B cell (primary cell): ENCODE measurements at regions not wholly inside any gene's neighbourhood (a gene's known extent, or its start where the extent isn't known, plus 50 kb on each side); places are given as distances from the start of the nearest gene placed in this dataset.

Experiments
- ATAC-seq: fragments of 200-7000 bp; cut with Tn5 transposase; one replicate; pipeline ENCODE4 v1.10.0; 2021; ENCODE audit warnings: low read depth, mild to moderate bottlenecking, moderate number of reproducible peaks, moderate library complexity
- CTCF ChIA-PET: fragments of 350-600 bp; sonication (Branson Sonifier 250); formaldehyde crosslinking; loops from one replicate; lab custom pipeline; 2021; ENCODE audit warnings: antibody characterized with exemption, inconsistent platforms; lab: Charles Lee
- POLR2A ChIA-PET: fragments of 350-600 bp; sonication (Branson Sonifier 250); formaldehyde crosslinking; loops from one replicate; lab custom pipeline; 2021; ENCODE audit warnings: antibody characterized with exemption; lab: Charles Lee
- DNase-seq: peaks from one replicate; pipeline ENCODE4 v3.0.0; 2013
- H2AFZ ChIP-seq: 2 replicates; pipeline ENCODE4 v1.6.1; 2012; ENCODE audit warnings: mild to moderate bottlenecking, low read depth, low read length; ENCODE audit not compliant: insufficient read depth, poor library complexity, severe bottlenecking
- H3K27ac ChIP-seq, 2 donors: 1 replicate in 1 of 2; 2 replicates in 1 of 2; pipeline ENCODE4 v1.5.1; 2012 to 2013; ENCODE audit warnings: low read length in 2 of 2, mild to moderate bottlenecking in 2 of 2, moderate library complexity in 1 of 2
- H3K27me3 ChIP-seq, 4 experiments: fragments of 200-600 bp in 1 of 4; sonication (generic) in 1 of 4; replicated peaks in 1 of 4; 1 replicate in 2 of 4; 2 replicates in 2 of 4; pipeline versions ENCODE4 v1.6.1 to v1.7.0; 2013 to 2016; ENCODE audit warnings: low read length in 3 of 4, mild to moderate bottlenecking in 2 of 4, mixed read lengths in 1 of 4, moderate library complexity in 1 of 4; ENCODE audit not compliant: insufficient read depth in 4 of 4, control insufficient read depth in 3 of 4; ENCODE audit errors: control extremely low read depth in 1 of 4
- H3K36me3 ChIP-seq, 2 experiments: replicated peaks in 1 of 2; 1 replicate in 1 of 2; 2 replicates in 1 of 2; pipeline versions ENCODE4 v1.6.1 to v1.7.1; 2013; ENCODE audit warnings: low read length in 1 of 2; ENCODE audit not compliant: insufficient read depth in 2 of 2, control insufficient read depth in 1 of 2; ENCODE audit errors: control extremely low read depth in 1 of 2, extremely low read depth in 1 of 2
- H3K4me1 ChIP-seq, 2 donors: fragments of 200-600 bp in 1 of 2; sonication (generic) in 1 of 2; 1 replicate in 1 of 2; 2 replicates in 1 of 2; pipeline versions ENCODE4 v1.5.1 to v1.6.1; 2013 to 2017; ENCODE audit warnings: low read length in 2 of 2; ENCODE audit not compliant: control insufficient read depth in 2 of 2, insufficient read depth in 2 of 2
- H3K4me2 ChIP-seq: replicated peaks from 2 replicates; pipeline ENCODE3; 2012; ENCODE audit warnings: mild to moderate bottlenecking, low read depth, low read length; ENCODE audit not compliant: poor library complexity, severe bottlenecking
- H3K4me3 ChIP-seq, 5 experiments: fragments of 200-600 bp in 1 of 5; sonication (generic) in 1 of 5; 1 replicate in 3 of 5; 2 replicates in 2 of 5; pipeline versions ENCODE4 v1.5.1 to v1.7.0; 2011 to 2016; ENCODE audit warnings: low read length in 4 of 5, mild to moderate bottlenecking in 4 of 5, low read depth in 2 of 5, control low read depth in 1 of 5, moderate library complexity in 1 of 5; ENCODE audit not compliant: insufficient read depth in 1 of 5; ENCODE audit errors: control extremely low read depth in 1 of 5, extremely low read depth in 1 of 5
- H3K79me2 ChIP-seq: fragments of 200-600 bp; sonication (generic); one replicate; pipeline ENCODE4 v1.6.0; 2016; ENCODE audit warnings: low read length; ENCODE audit not compliant: control insufficient read depth, insufficient read depth
- H3K9ac ChIP-seq: fragments of 200-600 bp; sonication (generic); 2 replicates; pipeline ENCODE4 v1.6.1; 2017; ENCODE audit warnings: mild to moderate bottlenecking, low read length, moderate library complexity
- H3K9me3 ChIP-seq, 3 donors: one replicate each; pipeline versions ENCODE4 v1.6.1 to v1.7.1; 2013; ENCODE audit warnings: low read length in 2 of 3; ENCODE audit not compliant: control insufficient read depth in 2 of 3, insufficient read depth in 1 of 3; ENCODE audit errors: control extremely low read depth in 1 of 3
- H4K20me1 ChIP-seq: 2 replicates; pipeline ENCODE4 v1.6.0; 2012; ENCODE audit warnings: mild to moderate bottlenecking, low read length; ENCODE audit not compliant: insufficient read depth, control insufficient read depth, poor library complexity, severe bottlenecking
- H3K27ac Mint-ChIP-seq: one replicate; pipeline ENCODE4 v1.8.0; 2021; ENCODE audit warnings: mixed read lengths
- H3K27me3 Mint-ChIP-seq: one replicate; pipeline ENCODE4 v1.8.0; 2021; ENCODE audit warnings: mixed read lengths
- H3K4me1 Mint-ChIP-seq: one replicate; pipeline ENCODE4 v1.8.0; 2021; ENCODE audit warnings: mixed read lengths
- H3K4me3 Mint-ChIP-seq: one replicate; pipeline ENCODE4 v1.8.0; 2021; ENCODE audit warnings: mixed read lengths
- H3K9me3 Mint-ChIP-seq: one replicate; pipeline ENCODE4 v1.8.0; 2022; ENCODE audit warnings: mixed read lengths; ENCODE audit not compliant: insufficient read depth
- CTCF ChIP-seq: fragments of 200-600 bp; IDR thresholded peaks from one replicate; pipeline ENCODE4 v1.8.0; 2022; ENCODE audit warnings: antibody characterized with exemption, mild to moderate bottlenecking
- EZH2 ChIP-seq: IDR thresholded peaks from 2 replicates; pipeline ENCODE4 v1.6.1; 2012; ENCODE audit warnings: borderline replicate concordance, low read depth, mild to moderate bottlenecking, moderate library complexity, low read length; ENCODE audit not compliant: insufficient read depth, poor library complexity, severe bottlenecking
- WGBS: methylation state at CpG from one replicate; pipeline ENCODE4 v1.1.5; 2013; ENCODE audit warnings: missing lambda C conversion rate; ENCODE audit not compliant: insufficient coverage; 5-methylcytosine and 5-hydroxymethylcytosine counted together
- intact Hi-C: fragments of 100-400 bp; cut with micrococcal nuclease; formaldehyde crosslinking; loops from one replicate; pipeline ENCODE4 v1.10.0; 2022

GRCh38 chr3:102605153-102605552 lies 170.3 kb downstream of the ZPLD1 start:
- Mint-ChIP-seq H3K4me3 (no peak overlapping the region), H3K9me3 (no peaks in the 10 kb centered on the region), H3K27ac (no peak overlapping the region), H3K27me3 (peaks cover 5% of the 10 kb centered on the region), H3K4me1 (no peaks in the 10 kb centered on the region)
- ChIA-PET POLR2A (no interaction called here), CTCF (no interaction called here)
- H3K4me2 ChIP-seq = no peak overlapping the region
- H3K27ac ChIP-seq = no peak overlapping the region
- no peak overlapping the region for H3K9ac ChIP-seq
- no peaks in the 10 kb centered on the region for H3K27me3 ChIP-seq
- ATAC-seq (no peak), DNase-seq (no peak)
- no peaks in the 10 kb centered on the region for H4K20me1 ChIP-seq
- TF ChIP-seq CTCF = no peak
- no peak for TF ChIP-seq EZH2
- no peaks in the 10 kb centered on the region for H3K79me2 ChIP-seq
- H3K4me1 ChIP-seq = no peaks in the 10 kb centered on the region
- no CpG with 5 or more reads among the region's 1 CpG for WGBS
- H3K36me3 ChIP-seq = no peaks in the 10 kb centered on the region
- intact Hi-C loops = no loop called here
- H3K9me3 ChIP-seq = no peaks in the 10 kb centered on the region
- H3K4me3 ChIP-seq = no peak overlapping the region
- no peak overlapping the region for H2AFZ ChIP-seq

DNA sequence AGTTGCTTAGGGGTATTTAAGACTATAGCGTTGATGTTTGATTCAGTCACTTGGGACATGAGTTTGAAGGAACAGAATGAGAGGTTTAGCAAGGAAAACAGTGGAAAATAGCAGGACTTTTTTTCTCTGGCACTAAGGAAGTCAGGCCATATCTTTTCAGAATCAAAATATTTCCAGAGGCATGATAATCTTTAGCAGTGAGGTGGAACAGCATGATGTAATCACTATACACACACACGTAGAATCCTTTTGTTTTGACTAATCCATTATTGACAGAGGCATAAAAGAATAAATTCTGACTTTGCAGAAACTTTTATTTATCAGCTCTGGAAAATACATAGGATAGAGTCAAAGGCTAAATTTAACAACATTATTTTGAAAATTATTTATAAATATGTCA lies 174.1 kb downstream of the ZPLD1 start:
- H3K4me3 Mint-ChIP-seq = no peak overlapping the region
- WGBS = 100% methylated on average over 1 of the region's 2 CpGs
- DNase-seq (no peak), ATAC-seq (no peak)
- Histone ChIP-seq H3K27me3 (no peaks in the 10 kb centered on the region), H3K9me3 (no peaks in the 10 kb centered on the region), H3K27ac (no peak overlapping the region), H3K9ac (no peak overlapping the region), H4K20me1 (no peaks in the 10 kb centered on the region), H3K4me3 (no peak overlapping the region), H3K4me2 (no peak overlapping the region), H3K79me2 (no peaks in the 10 kb centered on the region), H3K4me1 (no peaks in the 10 kb centered on the region), H3K36me3 (no peaks in the 10 kb centered on the region), H2AFZ (no peak overlapping the region)
- no peak overlapping the region for H3K27ac Mint-ChIP-seq
- peaks cover 8% of the 10 kb centered on the region for H3K27me3 Mint-ChIP-seq
- CTCF ChIA-PET = no interaction called here
- no peaks in the 10 kb centered on the region for H3K9me3 Mint-ChIP-seq
- TF ChIP-seq CTCF (no peak), EZH2 (no peak)
- intact Hi-C loops = no loop called here
- no peaks in the 10 kb centered on the region for H3K4me1 Mint-ChIP-seq
- POLR2A ChIA-PET = no interaction called here
